H1 (cell line): ENCODE measurements at regions not wholly inside any gene's neighbourhood (a gene's known extent, or its start where the extent isn't known, plus 50 kb on each side); places are given as distances from the start of the nearest gene placed in this dataset.

Experiments
- CTCF ChIA-PET: fragments of 300-600 bp; sonication (Branson Sonifier 250); formaldehyde crosslinking; loops from one replicate; lab custom pipeline; 2021; ENCODE audit not compliant: partially characterized antibody; lab: Charles Lee
- POLR2A ChIA-PET: fragments of 300-600 bp; sonication (Branson Sonifier 250); formaldehyde crosslinking; loops from one replicate; lab custom pipeline; 2021; ENCODE audit warnings: inconsistent platforms; ENCODE audit not compliant: partially characterized antibody; lab: Charles Lee
- DNase-seq, 2 experiments: peaks; one replicate each; pipeline versions ENCODE4 v3.0.0 to v3.0.0-alpha.2; 2010 to 2022; ENCODE audit warnings: low spot score in 2 of 2, low read depth in 1 of 2, mixed read lengths in 1 of 2
- FAIRE-seq: peaks from 2 replicates; lab custom pipeline; 2011; peaks lifted over from hg19 to GRCh38; lab: Jason Lieb, UNC
- H2AFZ ChIP-seq: 2 replicates; pipeline ENCODE4 v1.8.1; 2012; ENCODE audit warnings: low read length, inconsistent platforms
- H2AK5ac ChIP-seq: 2 replicates; pipeline ENCODE4 v1.6.1; 2013; ENCODE audit warnings: low read depth, low read length
- H2BK120ac ChIP-seq: replicated peaks from 2 replicates; pipeline ENCODE3; 2013; ENCODE audit warnings: low read depth, low read length, inconsistent platforms
- H2BK12ac ChIP-seq: 2 replicates; pipeline ENCODE4 v1.6.1; 2013; ENCODE audit warnings: low read depth, low read length
- H2BK15ac ChIP-seq: 2 replicates; pipeline ENCODE4 v1.6.1; 2013; ENCODE audit warnings: low read length
- H2BK20ac ChIP-seq: 2 replicates; pipeline ENCODE4 v1.6.1; 2013; ENCODE audit warnings: low read length
- H2BK5ac ChIP-seq: 2 replicates; pipeline ENCODE4 v1.6.1; 2013; ENCODE audit warnings: low read depth, low read length
- H3K14ac ChIP-seq: 2 replicates; pipeline ENCODE4 v1.6.1; 2013; ENCODE audit warnings: inconsistent platforms; ENCODE audit not compliant: insufficient read length
- H3K18ac ChIP-seq: 2 replicates; pipeline ENCODE4 v1.6.1; 2013; ENCODE audit warnings: low read length; ENCODE audit errors: extremely low read depth
- H3K23ac ChIP-seq: 2 replicates; pipeline ENCODE4 v1.6.1; 2013; ENCODE audit warnings: inconsistent platforms; ENCODE audit not compliant: insufficient read length
- H3K23me2 ChIP-seq: 2 replicates; pipeline ENCODE4 v1.6.1; 2013; ENCODE audit warnings: low read depth, low read length
- H3K27ac ChIP-seq: 2 replicates; pipeline ENCODE4 v1.6.1; 2011; ENCODE audit warnings: low read depth, low read length, inconsistent platforms
- H3K27me3 ChIP-seq, 4 experiments: replicated peaks in 1 of 4; 1 replicate in 1 of 4; 2 replicates in 3 of 4; pipeline versions ENCODE4 v1.6.1 to v1.8.1; 2011 to 2013; ENCODE audit warnings: low read length in 3 of 4, mild to moderate bottlenecking in 3 of 4, inconsistent platforms in 2 of 4, mixed read lengths in 2 of 4, moderate library complexity in 1 of 4; ENCODE audit not compliant: control insufficient read depth in 3 of 4, insufficient read depth in 3 of 4; ENCODE audit errors: extremely low read depth in 1 of 4
- H3K36me3 ChIP-seq, 4 experiments: 2 replicates each; pipeline versions ENCODE4 v1.6.1 to v1.8.1; 2011 to 2013; ENCODE audit warnings: mild to moderate bottlenecking in 4 of 4, low read length in 3 of 4, moderate library complexity in 2 of 4, control low read depth in 1 of 4, inconsistent platforms in 1 of 4; ENCODE audit not compliant: insufficient read depth in 4 of 4, control insufficient read depth in 2 of 4
- H3K4ac ChIP-seq: replicated peaks from 2 replicates; pipeline ENCODE3; 2013; ENCODE audit warnings: low read length, low read depth, mixed read lengths, inconsistent platforms; ENCODE audit not compliant: insufficient read length
- H3K4me1 ChIP-seq, 4 experiments: replicated peaks in 1 of 4; 1 replicate in 1 of 4; 2 replicates in 3 of 4; pipeline versions ENCODE4 v1.6.1 to v1.8.1; 2011 to 2013; ENCODE audit warnings: low read length in 3 of 4, inconsistent platforms in 2 of 4, mixed read lengths in 1 of 4; ENCODE audit not compliant: insufficient read depth in 4 of 4, control insufficient read depth in 3 of 4
- H3K4me2 ChIP-seq, 2 experiments: 2 replicates each; pipeline versions ENCODE4 v1.6.1 to v1.8.1; 2011 to 2013; ENCODE audit warnings: low read depth in 2 of 2, low read length in 2 of 2, control low read depth in 1 of 2, inconsistent platforms in 1 of 2, mild to moderate bottlenecking in 1 of 2; ENCODE audit not compliant: insufficient read depth in 1 of 2
- H3K4me3 ChIP-seq, 4 experiments: fragments of 200-600, 300-600 bp in 1 of 4; sonication (generic), shearing (Covaris generic), sonication (Bioruptor Twin) in 1 of 4; 2 replicates each; pipeline versions ENCODE4 v1.5.1 to v1.8.1; 2011 to 2016; ENCODE audit warnings: low read length in 4 of 4, low read depth in 3 of 4, control low read depth in 2 of 4, inconsistent platforms in 2 of 4, mild to moderate bottlenecking in 2 of 4, mixed read lengths in 1 of 4, moderate library complexity in 1 of 4; ENCODE audit not compliant: insufficient read depth in 2 of 4; ENCODE audit errors: extremely low read depth in 1 of 4
- H3K56ac ChIP-seq: replicated peaks from 2 replicates; pipeline ENCODE3; 2013; ENCODE audit warnings: low read depth, mild to moderate bottlenecking, mixed read lengths, low read length, inconsistent platforms; ENCODE audit not compliant: insufficient read length
- H3K79me1 ChIP-seq: 2 replicates; pipeline ENCODE4 v1.6.1; 2013; ENCODE audit warnings: low read depth, low read length, control low read depth
- H3K79me2 ChIP-seq, 2 experiments: 2 replicates each; pipeline versions ENCODE4 v1.6.1 to v1.8.1; 2012 to 2013; ENCODE audit warnings: low read length in 2 of 2, mild to moderate bottlenecking in 2 of 2, inconsistent platforms in 1 of 2; ENCODE audit not compliant: insufficient read depth in 2 of 2, control insufficient read depth in 1 of 2
- H3K9ac ChIP-seq, 4 experiments: replicated peaks in 1 of 4; 1 replicate in 1 of 4; 2 replicates in 3 of 4; pipeline versions ENCODE4 v1.6.1 to v1.8.1; 2011 to 2013; ENCODE audit warnings: low read depth in 3 of 4, low read length in 3 of 4, control low read depth in 2 of 4, mild to moderate bottlenecking in 2 of 4, moderate library complexity in 2 of 4, inconsistent platforms in 1 of 4; ENCODE audit errors: extremely low read depth in 1 of 4
- H3K9me3 ChIP-seq, 2 experiments: 2 replicates each; pipeline versions ENCODE4 v1.6.1 to v1.8.1; 2012 to 2013; ENCODE audit warnings: mild to moderate bottlenecking in 2 of 2, moderate library complexity in 2 of 2, control low read depth in 1 of 2, inconsistent platforms in 1 of 2, low read depth in 1 of 2, low read length in 1 of 2, mixed read lengths in 1 of 2; ENCODE audit not compliant: insufficient read depth in 2 of 2
- H4K20me1 ChIP-seq, 2 experiments: replicated peaks in 1 of 2; 2 replicates each; pipeline versions ENCODE3 to v1.8.1; 2011 to 2013; ENCODE audit warnings: inconsistent platforms in 2 of 2, low read length in 2 of 2, mild to moderate bottlenecking in 1 of 2; ENCODE audit not compliant: insufficient read depth in 2 of 2, control insufficient read depth in 1 of 2
- H4K5ac ChIP-seq: 2 replicates; pipeline ENCODE4 v1.6.1; 2013; ENCODE audit warnings: low read length, low read depth, mixed read lengths, inconsistent platforms; ENCODE audit not compliant: insufficient read length
- H4K8ac ChIP-seq: 2 replicates; pipeline ENCODE4 v1.8.0; 2013; ENCODE audit warnings: mild to moderate bottlenecking, moderate library complexity, low read length, inconsistent platforms; ENCODE audit not compliant: insufficient read depth; ENCODE audit errors: extremely low read depth
- H4K91ac ChIP-seq: replicated peaks from 2 replicates; pipeline ENCODE3; 2013; ENCODE audit warnings: low read length, mixed read lengths, inconsistent platforms; ENCODE audit not compliant: insufficient read length
- CHD1 ChIP-seq: IDR thresholded peaks from 2 replicates; pipeline ENCODE4 v1.6.1; 2012; ENCODE audit warnings: low read depth, low read length, improper control_type of control experiment
- EGR1 ChIP-seq: IDR thresholded peaks from 2 replicates; pipeline ENCODE4 v1.6.1; 2011; ENCODE audit warnings: low read depth, low read length, borderline replicate concordance
- GTF2F1 ChIP-seq: IDR thresholded peaks from 2 replicates; pipeline ENCODE4 v1.6.1; 2012; ENCODE audit warnings: low read depth, low read length, improper control_type of control experiment, borderline replicate concordance
- MAFK ChIP-seq: IDR thresholded peaks from 2 replicates; pipeline ENCODE4 v1.6.1; 2012; ENCODE audit warnings: low read depth, mild to moderate bottlenecking, improper control_type of control experiment, low read length
- NANOG ChIP-seq: IDR thresholded peaks from 2 replicates; pipeline ENCODE4 v1.6.1; 2011; ENCODE audit warnings: low read length, low read depth, mild to moderate bottlenecking, inconsistent platforms; ENCODE audit not compliant: insufficient read depth, poor library complexity, severe bottlenecking
- POLR2AphosphoS5 ChIP-seq: IDR thresholded peaks from 2 replicates; pipeline ENCODE4 v1.6.1; 2011; ENCODE audit warnings: low read depth, low read length
- RNF2 ChIP-seq: fragments of 200-900, 300-1000 bp; sonication (generic); IDR thresholded peaks from 2 replicates; pipeline ENCODE4 v1.7.1; 2016; ENCODE audit warnings: borderline replicate concordance, low read depth, mild to moderate bottlenecking, antibody characterized with exemption, low read length; ENCODE audit not compliant: poor library complexity, severe bottlenecking; ENCODE audit errors: missing control alignments
- RXRA ChIP-seq: IDR thresholded peaks from 2 replicates; pipeline ENCODE4 v1.6.1; 2011; ENCODE audit warnings: low read depth, mild to moderate bottlenecking, low read length, moderate library complexity; ENCODE audit not compliant: insufficient read depth
- SIN3A ChIP-seq, 2 experiments: IDR thresholded peaks in 1 of 2; conservative IDR thresholded peaks in 1 of 2; 2 replicates each; pipeline ENCODE4 v1.6.1; 2011 to 2012; ENCODE audit warnings: low read length in 2 of 2, improper control_type of control experiment in 1 of 2, low read depth in 1 of 2, mild to moderate bottlenecking in 1 of 2
- SIRT6 ChIP-seq: IDR thresholded peaks from one replicate; pipeline ENCODE4 v1.7.1; 2012; ENCODE audit warnings: low read length, inconsistent platforms
- SP1 ChIP-seq: IDR thresholded peaks from 2 replicates; pipeline ENCODE4 v1.6.1; 2011; ENCODE audit warnings: low read depth, low read length
- TAF7 ChIP-seq: optimal IDR thresholded peaks from 2 replicates; pipeline ENCODE3; 2011; ENCODE audit warnings: low read depth, mild to moderate bottlenecking, inconsistent platforms, low read length, moderate library complexity, borderline replicate concordance
- WGBS, 2 experiments: shearing (Covaris generic) in 1 of 2; methylation state at CpG; one replicate each; pipeline versions ENCODE4 v1.1.6 to v1.1.7; 2013 to 2015; ENCODE audit warnings: low lambda C conversion rate in 2 of 2, mixed read lengths in 2 of 2, inconsistent platforms in 1 of 2, low coverage in 1 of 2, missing lambda C conversion rate in 1 of 2; ENCODE audit not compliant: insufficient replicate concordance in 2 of 2, insufficient coverage in 1 of 2, insufficient read length in 1 of 2; ENCODE audit errors: extremely low coverage in 1 of 2, missing lambda C conversion rate in 1 of 2; 5-methylcytosine and 5-hydroxymethylcytosine counted together
- TF ChIP-seq, protein P1 (sequence below): IDR thresholded peaks from 2 replicates; pipeline ENCODE4 v1.6.1; 2011; ENCODE audit warnings: low read length, improper control_type of control experiment

DNA sequence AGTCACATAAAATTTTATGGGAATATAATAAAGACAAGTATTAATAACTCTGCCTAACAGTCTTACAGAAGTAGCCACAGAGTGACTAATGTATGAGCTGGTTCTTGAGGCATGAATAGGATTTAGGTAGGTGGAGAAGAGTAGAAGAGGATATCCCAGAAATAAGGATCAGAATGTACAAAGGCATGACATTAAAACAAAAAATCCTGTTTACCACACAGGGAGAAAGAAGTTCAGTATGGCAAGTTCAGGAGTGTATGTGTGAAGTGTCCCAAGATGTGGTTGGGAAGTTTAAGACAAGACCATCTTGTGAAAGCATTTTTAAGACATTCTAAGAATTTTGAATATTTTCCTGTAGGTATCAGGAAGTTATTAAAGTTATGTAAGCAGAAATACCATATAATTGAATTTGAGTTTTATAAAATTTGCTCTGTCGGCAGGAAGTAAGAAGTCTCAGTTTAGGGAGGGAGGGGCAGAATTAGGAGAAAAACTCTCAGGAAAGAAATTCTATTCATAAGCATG lies 64.7 kb upstream of the CAV2 start:
- no peak overlapping the region for H3K23ac ChIP-seq
- H3K79me1 ChIP-seq = no peaks in the 10 kb centered on the region
- H2BK15ac ChIP-seq = no peak overlapping the region
- no peaks in the 10 kb centered on the region for H3K27me3 ChIP-seq
- no peak for FAIRE-seq
- no peak overlapping the region for H3K56ac ChIP-seq
- no peak overlapping the region for H2BK120ac ChIP-seq
- DNase-seq = no peak
- H2BK5ac ChIP-seq = no peak overlapping the region
- H3K23me2 ChIP-seq = no peaks in the 10 kb centered on the region
- H3K4me1 ChIP-seq = no peaks in the 10 kb centered on the region
- H3K27ac ChIP-seq = no peak overlapping the region
- H4K20me1 ChIP-seq = no peaks in the 10 kb centered on the region
- no peak overlapping the region for H3K9ac ChIP-seq
- H4K5ac ChIP-seq = no peak overlapping the region
- no peak overlapping the region for H2BK12ac ChIP-seq
- H3K4me2 ChIP-seq = no peak overlapping the region
- ChIA-PET POLR2A (no interaction called here), CTCF (no interaction called here)
- no peaks in the 10 kb centered on the region for H3K9me3 ChIP-seq
- no peak overlapping the region for H3K18ac ChIP-seq
- H4K91ac ChIP-seq = no peak overlapping the region
- no peak overlapping the region for H2AK5ac ChIP-seq
- H3K4ac ChIP-seq = no peak overlapping the region
- no peak overlapping the region for H2AFZ ChIP-seq
- no peak overlapping the region for H4K8ac ChIP-seq
- no peak overlapping the region for H3K14ac ChIP-seq
- no peaks in the 10 kb centered on the region for H3K36me3 ChIP-seq
- no peaks in the 10 kb centered on the region for H3K79me2 ChIP-seq
- WGBS, 2 experiments = 94% methylated on average over 1 of the region's 1 CpG; no CpG with 5 or more reads in 1 of the 2 experiments
- no peak overlapping the region for H3K4me3 ChIP-seq
- H2BK20ac ChIP-seq = no peak overlapping the region
- TF ChIP-seq, protein P1, sequence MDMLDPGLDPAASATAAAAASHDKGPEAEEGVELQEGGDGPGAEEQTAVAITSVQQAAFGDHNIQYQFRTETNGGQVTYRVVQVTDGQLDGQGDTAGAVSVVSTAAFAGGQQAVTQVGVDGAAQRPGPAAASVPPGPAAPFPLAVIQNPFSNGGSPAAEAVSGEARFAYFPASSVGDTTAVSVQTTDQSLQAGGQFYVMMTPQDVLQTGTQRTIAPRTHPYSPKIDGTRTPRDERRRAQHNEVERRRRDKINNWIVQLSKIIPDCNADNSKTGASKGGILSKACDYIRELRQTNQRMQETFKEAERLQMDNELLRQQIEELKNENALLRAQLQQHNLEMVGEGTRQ = no peak
- TF ChIP-seq SP1 (no peak), GTF2F1 (no peak), POLR2AphosphoS5 (no peak), TAF7 (no peak), RNF2 (no peak), SIN3A (conservative IDR thresholded peaks at IDR 0.05 in 1 of 2, IDR thresholded peaks at IDR 0.05 in 1 of 2; ENCODE audit: low read depth in 1 of 2, low read length in 2 of 2) (no peak), EGR1 (no peak), SIRT6 (no peak), CHD1 (no peak), MAFK (no peak), NANOG (no peak), RXRA (no peak)
